ENCODE measurements at regions not wholly inside any gene's neighbourhood (a gene's known extent, or its start where the extent isn't known, plus 50 kb on each side); places are given as distances from the start of the nearest gene placed in this dataset.

GRCh38 chrX:3435057-3435456 lies 88.6 kb upstream of the MXRA5 start:
- TF ChIP-seq POLR2A (IDR thresholded peaks at IDR 0.05) = no peak
- no peak for TF ChIP-seq CTCF (IDR thresholded peaks at IDR 0.05 in 4 of 5, conservative IDR thresholded peaks at IDR 0.05 in 1 of 5)

Measured in gastrocnemius medialis (tissue), 4 donors.